HCT116 (cell line): ENCODE measurements at regions not wholly inside any gene's neighbourhood (a gene's known extent, or its start where the extent isn't known, plus 50 kb on each side); places are given as distances from the start of the nearest gene placed in this dataset.

ENCODE experiments used
- ATAC-seq: fragments of 200-7000 bp; cut with Tn5 transposase; 2 replicates; pipeline ENCODE4 v1.9.1; 2020; ENCODE audit warnings: mild to moderate bottlenecking, moderate library complexity
- BruUV-seq: library from RNA; stranded (reverse); fragments of 400-500 nt; replicated peaks from 2 replicates; lab custom pipeline; 2021; lab: Mats Ljungman, UMichigan
- CTCF ChIA-PET: fragments of 300-600 bp; sonication (Branson Sonifier 250); formaldehyde crosslinking; loops from one replicate; lab custom pipeline; 2021; ENCODE audit warnings: antibody characterized with exemption; lab: Charles Lee
- POLR2A ChIA-PET: fragments of 300-600, 350-600 bp; sonication (Branson Sonifier 250); formaldehyde crosslinking; loops from one replicate; lab custom pipeline; 2021; ENCODE audit warnings: antibody characterized with exemption; lab: Charles Lee
- RAD21 ChIA-PET, 2 experiments: fragments of 300-600 bp; sonication (Branson Sonifier 250); formaldehyde crosslinking; loops; one replicate each; lab custom pipeline; 2023; ENCODE audit warnings: low total read pairs in 2 of 2; ENCODE audit not compliant: uncharacterized antibody in 2 of 2, unreplicated experiment in 2 of 2, low non-redundant PET in 1 of 2; lab: Charles Lee
- DNase-seq: peaks from one replicate; pipeline ENCODE4 v3.0.0-alpha.2; 2010; ENCODE audit warnings: low read depth, low spot score
- H2AFZ ChIP-seq: fragments of 200-600 bp; shearing (Covaris generic), sonication (generic); 2 replicates; pipeline ENCODE4 v1.6.1; 2017; ENCODE audit warnings: low read depth, mixed run types, mixed read lengths, antibody characterized with exemption, low read length; ENCODE audit not compliant: poor library complexity, severe bottlenecking
- H3K27ac ChIP-seq: 2 replicates; pipeline ENCODE4 v1.5.1; 2012; ENCODE audit warnings: low read depth, low read length
- H3K27me3 ChIP-seq: fragments of 200-600 bp; sonication (generic); 2 replicates; pipeline ENCODE4 v1.6.1; 2016; ENCODE audit warnings: mixed run types, low read length, mixed read lengths; ENCODE audit not compliant: insufficient read depth
- H3K36me3 ChIP-seq, 2 experiments: fragments of 200-500 bp in 1 of 2; fragments of 200-600 bp in 1 of 2; sonication (Bioruptor generic) in 1 of 2; sonication (generic) in 1 of 2; 2 replicates each; pipeline versions ENCODE4 v1.5.1 to v1.6.1; 2014 to 2016; ENCODE audit warnings: low read length in 2 of 2, inconsistent platforms in 1 of 2, mixed read lengths in 1 of 2, mixed run types in 1 of 2; ENCODE audit not compliant: insufficient read depth in 2 of 2, control insufficient read depth in 1 of 2
- H3K4me1 ChIP-seq, 2 experiments: fragments of 200-600 bp in 1 of 2; sonication (generic) in 1 of 2; 2 replicates each; pipeline versions ENCODE4 v1.5.1 to v1.6.1; 2012 to 2017; ENCODE audit warnings: low read length in 2 of 2, inconsistent platforms in 1 of 2, mild to moderate bottlenecking in 1 of 2, mixed read lengths in 1 of 2, mixed run types in 1 of 2, moderate library complexity in 1 of 2; ENCODE audit not compliant: insufficient read depth in 2 of 2, control insufficient read depth in 1 of 2
- H3K4me2 ChIP-seq: fragments of 200-600 bp; sonication (generic); 2 replicates; pipeline ENCODE4 v1.6.1; 2017; ENCODE audit warnings: mixed run types, low read length, mixed read lengths
- H3K4me3 ChIP-seq, 2 experiments: fragments of 200-600 bp in 1 of 2; sonication (generic) in 1 of 2; replicated peaks in 1 of 2; 2 replicates each; pipeline ENCODE4 v1.5.1; 2011 to 2016; ENCODE audit warnings: low read length in 2 of 2, control low read depth in 1 of 2, low read depth in 1 of 2, mild to moderate bottlenecking in 1 of 2, mixed read lengths in 1 of 2, mixed run types in 1 of 2
- H3K79me2 ChIP-seq: fragments of 200-600 bp; sonication (generic); 2 replicates; pipeline ENCODE4 v1.6.1; 2017; ENCODE audit warnings: mild to moderate bottlenecking, mixed run types, low read length, moderate library complexity, mixed read lengths; ENCODE audit not compliant: insufficient read depth
- H3K9ac ChIP-seq: fragments of 200-600 bp; sonication (generic); 2 replicates; pipeline ENCODE4 v1.6.1; 2016; ENCODE audit warnings: low read length, mixed read lengths
- H3K9me2 ChIP-seq: fragments of 200-600 bp; sonication (generic), shearing (Covaris generic); 2 replicates; pipeline ENCODE4 v1.6.1; 2017; ENCODE audit warnings: mixed run types, mild to moderate bottlenecking, moderate library complexity; ENCODE audit not compliant: insufficient read depth
- H3K9me3 ChIP-seq, 2 experiments: fragments of 200-500 bp in 1 of 2; fragments of 200-600 bp in 1 of 2; sonication (Bioruptor generic) in 1 of 2; sonication (generic) in 1 of 2; 2 replicates each; pipeline ENCODE4 v1.6.1; 2014 to 2017; ENCODE audit warnings: low read length in 2 of 2, mixed read lengths in 2 of 2, inconsistent platforms in 1 of 2, low read depth in 1 of 2, mild to moderate bottlenecking in 1 of 2, mixed run types in 1 of 2, moderate library complexity in 1 of 2; ENCODE audit not compliant: control insufficient read depth in 1 of 2, insufficient read depth in 1 of 2
- H4K20me1 ChIP-seq: fragments of 200-600 bp; sonication (generic), shearing (Covaris generic); 2 replicates; pipeline ENCODE4 v1.6.1; 2017; ENCODE audit warnings: mixed run types, mild to moderate bottlenecking, moderate library complexity; ENCODE audit not compliant: insufficient read depth
- CBX3 ChIP-seq: IDR thresholded peaks from 2 replicates; pipeline ENCODE4 v1.6.1; 2012; ENCODE audit warnings: low read depth
- CEBPB ChIP-seq: IDR thresholded peaks from 2 replicates; pipeline ENCODE4 v1.6.1; 2012; ENCODE audit warnings: low read depth
- EGR1 ChIP-seq: IDR thresholded peaks from 2 replicates; pipeline ENCODE4 v1.6.1; 2012; ENCODE audit warnings: low read depth
- ELF1 ChIP-seq: IDR thresholded peaks from 2 replicates; pipeline ENCODE4 v1.6.1; 2012; ENCODE audit warnings: low read depth, borderline replicate concordance
- EZH2 ChIP-seq: fragments of 200-600 bp; sonication (generic); IDR thresholded peaks from 2 replicates; pipeline ENCODE4 v1.6.1; 2017; ENCODE audit warnings: antibody characterized with exemption, mixed run types
- FOSL1 ChIP-seq: IDR thresholded peaks from 2 replicates; pipeline ENCODE4 v1.6.1; 2012; ENCODE audit warnings: low read depth
- POLR2A ChIP-seq: IDR thresholded peaks from 2 replicates; pipeline ENCODE4 v1.7.0; 2011; ENCODE audit warnings: borderline replicate concordance; ENCODE audit not compliant: insufficient read depth, insufficient read length; ENCODE audit errors: extremely low read depth
- REST ChIP-seq: IDR thresholded peaks from 2 replicates; pipeline ENCODE4 v1.6.1; 2012; ENCODE audit warnings: low read depth
- SIN3A ChIP-seq: IDR thresholded peaks from 2 replicates; pipeline ENCODE4 v1.6.1; 2012; ENCODE audit warnings: low read depth
- SRF ChIP-seq: IDR thresholded peaks from 2 replicates; pipeline ENCODE4 v1.6.1; 2012; ENCODE audit warnings: low read depth
- TCF7L2 ChIP-seq: IDR thresholded peaks from 2 replicates; pipeline ENCODE4 v1.7.0; 2011; ENCODE audit warnings: borderline replicate concordance, inconsistent platforms; ENCODE audit not compliant: insufficient read depth, insufficient read length; ENCODE audit errors: extremely low read depth
- YY1 ChIP-seq: IDR thresholded peaks from 2 replicates; pipeline ENCODE4 v1.6.1; 2011; ENCODE audit warnings: low read length, low read depth, moderate library complexity, mild to moderate bottlenecking; ENCODE audit not compliant: insufficient replicate concordance; ENCODE audit errors: extremely low read depth
- intact Hi-C: fragments of 100-400 bp; cut with micrococcal nuclease; formaldehyde crosslinking; loops from 2 replicates; pipeline ENCODE4 v1.10.0; 2022

DNA sequence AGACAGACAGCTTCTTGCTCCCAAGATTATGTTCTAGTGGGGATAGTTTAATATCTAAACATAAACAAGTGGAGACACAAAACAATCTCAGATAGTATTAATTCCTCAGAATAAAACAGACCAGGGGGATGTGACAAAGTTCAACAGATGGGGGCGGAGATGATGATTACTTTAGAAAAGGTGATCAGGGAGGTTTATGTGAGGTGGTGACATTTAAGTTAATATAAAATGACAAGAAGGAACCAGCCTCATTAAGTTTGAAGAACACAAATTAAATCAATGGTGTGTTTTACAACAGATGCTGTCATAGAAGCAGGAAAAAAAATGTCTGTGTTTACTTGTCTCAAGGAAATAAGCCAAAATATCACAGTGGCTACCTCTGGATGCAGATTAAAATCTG, 119.6 kb upstream of the HMHB1 start:
- H3K36me3 ChIP-seq: no peaks in the 10 kb centered on the region
- no peak overlapping the region for H3K4me2 ChIP-seq
- H3K9me3 ChIP-seq: no peaks in the 10 kb centered on the region
- H3K79me2 ChIP-seq: no peaks in the 10 kb centered on the region
- H2AFZ ChIP-seq: no peak overlapping the region
- DNase-seq (no peak), ATAC-seq (no peak)
- BruUV-seq: no TSS peak
- no peaks in the 10 kb centered on the region for H3K9me2 ChIP-seq
- no peak overlapping the region for H3K4me3 ChIP-seq
- H3K9ac ChIP-seq: no peak overlapping the region
- POLR2A ChIA-PET: no interaction called here
- no peaks in the 10 kb centered on the region for H3K27me3 ChIP-seq
- no peak overlapping the region for H3K27ac ChIP-seq
- TF ChIP-seq SIN3A: no peak
- TF ChIP-seq, all 23 proteins: peak for 0
- intact Hi-C loops: no loop called here
- no peaks in the 10 kb centered on the region for H4K20me1 ChIP-seq
- RAD21 ChIA-PET: no interaction called here
- no peaks in the 10 kb centered on the region for H3K4me1 ChIP-seq
- CTCF ChIA-PET: no interaction called here

DNA sequence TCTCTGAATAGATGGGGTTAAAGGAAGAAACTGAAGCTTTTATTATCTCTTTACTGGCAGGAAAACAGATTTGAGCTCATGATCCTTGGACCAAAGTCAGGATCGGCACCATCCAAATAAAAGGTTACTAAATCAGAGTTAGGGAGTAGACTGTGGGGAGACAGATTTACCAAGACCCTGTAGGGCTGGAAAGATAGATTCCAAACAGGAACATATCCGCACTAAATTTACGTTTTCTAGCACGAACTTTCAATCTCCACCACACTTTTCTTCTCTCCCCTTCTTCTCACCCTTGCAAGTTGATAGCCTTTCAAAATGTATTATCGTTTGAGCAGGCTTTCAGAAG, 120.0 kb upstream of the HMHB1 start:
- Histone ChIP-seq H3K79me2 (no peaks in the 10 kb centered on the region), H3K4me3 (no peak overlapping the region), H4K20me1 (no peaks in the 10 kb centered on the region), H3K9me2 (no peaks in the 10 kb centered on the region), H3K9me3 (no peaks in the 10 kb centered on the region), H3K27ac (no peak overlapping the region), H3K4me1 (no peaks in the 10 kb centered on the region), H3K4me2 (no peak overlapping the region), H2AFZ (no peak overlapping the region), H3K36me3 (no peaks in the 10 kb centered on the region), H3K9ac (no peak overlapping the region), H3K27me3 (no peaks in the 10 kb centered on the region)
- intact Hi-C loops: no loop called here
- ATAC-seq: no peak
- no TSS peak for BruUV-seq
- TF ChIP-seq SIN3A (no peak), CEBPB (no peak), EZH2 (no peak), FOSL1 (no peak), ELF1 (no peak), SRF (no peak), TCF7L2 (no peak), EGR1 (no peak), POLR2A (no peak), CBX3 (no peak), YY1 (no peak), REST (no peak)
- ChIA-PET POLR2A (no interaction called here), CTCF (no interaction called here), RAD21 (no interaction called here)
- DNase-seq: no peak
